HG02852 (cell line): ENCODE measurements at regions not wholly inside any gene's neighbourhood (a gene's known extent, or its start where the extent isn't known, plus 50 kb on each side); places are given as distances from the start of the nearest gene placed in this dataset.

Experiments
- ATAC-seq: cut with Tn5 transposase; IDR thresholded peaks from one replicate; pipeline ENCODE4 v1.9.1; 2021; ENCODE audit warnings: mild to moderate bottlenecking, moderate library complexity; ENCODE audit not compliant: unreplicated experiment

DNA sequence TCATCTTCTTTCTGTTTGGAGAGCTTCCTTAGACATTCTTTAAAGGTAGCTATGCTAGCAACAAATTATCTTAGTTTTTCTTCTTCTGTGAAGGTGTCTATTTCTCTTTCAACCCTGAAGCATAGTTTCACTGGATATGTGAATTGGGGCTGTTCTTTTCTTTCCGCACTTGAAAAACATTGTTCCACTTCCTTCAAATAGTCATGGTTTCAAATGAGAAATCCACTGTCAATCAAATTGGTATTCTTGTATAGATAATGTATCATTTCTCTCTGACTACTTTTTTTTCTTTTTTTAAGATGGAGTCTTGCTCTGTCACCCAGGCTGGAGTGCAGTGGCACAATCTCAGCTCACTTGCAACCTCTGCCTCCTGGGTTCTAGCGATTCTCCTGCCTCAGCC, 254.0 kb downstream of the ANAPC1 start:
- ATAC-seq: no peak

GRCh38 chr2:111632661-111633060, 251.3 kb downstream of the ANAPC1 start:
- no peak for ATAC-seq

DNA sequence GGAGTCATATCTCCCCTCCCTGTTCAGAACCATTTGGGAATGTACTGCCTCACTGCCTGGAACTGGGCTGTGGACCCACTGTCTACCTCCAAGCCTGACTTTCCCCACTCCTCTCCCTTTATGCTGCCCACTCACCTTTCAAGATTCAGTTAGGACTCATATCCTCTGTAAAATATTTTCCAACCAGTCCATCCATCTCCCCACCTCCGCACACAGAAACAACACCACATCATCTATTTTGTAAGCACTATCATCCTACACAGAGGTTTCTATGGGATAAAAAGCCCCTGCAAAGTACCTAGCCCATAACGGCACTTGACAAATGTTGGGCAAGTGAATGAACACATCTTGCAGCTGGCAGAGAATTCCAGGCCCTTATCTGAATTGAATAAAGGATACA, 250.8 kb downstream of the ANAPC1 start:
- no peak for ATAC-seq

DNA sequence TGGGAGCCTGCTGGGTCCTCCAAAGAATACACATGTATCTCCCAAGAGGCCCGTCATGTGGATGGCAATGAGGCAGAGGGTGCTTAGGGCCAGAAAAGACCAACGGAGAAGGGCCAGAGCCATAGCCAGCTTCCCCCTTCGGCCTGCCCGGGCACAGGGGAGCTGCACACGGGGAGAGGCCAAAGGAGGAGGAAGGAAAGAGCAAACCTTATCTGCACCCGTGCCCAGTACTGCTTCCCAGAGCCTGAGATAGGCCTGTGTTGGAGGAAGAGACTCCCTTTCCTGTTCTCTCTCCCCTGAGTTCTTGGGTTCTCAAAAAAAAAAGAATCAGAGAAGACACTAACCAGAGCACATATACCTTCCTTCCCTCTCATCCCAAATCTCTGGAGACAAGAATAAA, 250.3 kb downstream of the ANAPC1 start:
- no peak for ATAC-seq

GRCh38 chr2:111634050-111634794, 249.8 kb downstream of the ANAPC1 start:
- ATAC-seq: no peak

- ATAC-seq: no peak
Observed at GRCh38 chr2:111634995-111635538, 248.9 kb downstream of the ANAPC1 start.

- no peak for ATAC-seq
Observed at GRCh38 chr2:111636905-111637304, 247.1 kb downstream of the ANAPC1 start.

GRCh38 chr2:111638274-111638877, 245.6 kb downstream of the ANAPC1 start:
- ATAC-seq: no peak

DNA sequence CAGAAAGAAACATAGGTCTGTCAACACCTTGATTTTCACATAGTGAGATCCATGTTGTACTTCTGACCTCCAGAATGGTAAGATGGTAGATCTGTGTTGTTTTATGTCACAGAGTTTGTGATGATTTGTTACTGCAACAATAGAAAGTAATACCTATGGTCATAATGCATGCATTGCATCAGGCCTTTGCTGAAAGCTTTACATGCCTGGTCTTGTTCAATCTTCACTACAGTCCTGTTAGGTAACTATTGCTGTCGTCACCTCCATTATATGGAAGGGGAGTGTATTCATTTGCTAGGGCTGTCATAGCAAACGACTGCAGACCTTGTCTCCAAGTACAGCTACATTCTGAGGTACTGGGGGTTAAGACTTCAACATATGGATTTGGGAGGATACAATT, 243.5 kb downstream of the ANAPC1 start:
- no peak for ATAC-seq

GRCh38 chr2:111642586-111643327, 241.2 kb downstream of the ANAPC1 start:
- ATAC-seq: no peak

DNA sequence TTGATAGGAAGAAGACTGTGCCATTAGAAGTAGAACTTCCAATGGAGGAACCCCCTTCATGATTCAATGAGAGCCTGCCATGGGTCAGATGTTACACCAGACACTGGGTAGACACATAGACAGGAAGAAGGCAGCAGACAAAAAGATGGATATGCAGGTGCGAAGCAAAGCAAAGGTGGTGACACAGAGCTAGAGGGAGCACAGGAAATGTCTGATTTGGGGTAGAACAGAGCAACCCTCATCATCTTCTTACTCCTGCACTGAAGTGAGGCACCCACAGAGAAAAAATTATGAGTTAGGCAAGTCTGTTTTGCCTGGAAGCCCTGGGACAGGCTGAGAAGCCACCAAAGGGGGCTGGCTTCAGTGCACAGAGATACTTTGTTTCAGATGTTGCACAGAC, 240.2 kb downstream of the ANAPC1 start:
- no peak for ATAC-seq

- no peak for ATAC-seq
Observed at GRCh38 chr2:111647359-111647758, 236.6 kb downstream of the ANAPC1 start.

- ATAC-seq: no peak
Observed at GRCh38 chr2:111652038-111652437, 232.0 kb downstream of the ANAPC1 start.

- no peak for ATAC-seq
Observed at GRCh38 chr2:111652681-111653080, 231.3 kb downstream of the ANAPC1 start.

DNA sequence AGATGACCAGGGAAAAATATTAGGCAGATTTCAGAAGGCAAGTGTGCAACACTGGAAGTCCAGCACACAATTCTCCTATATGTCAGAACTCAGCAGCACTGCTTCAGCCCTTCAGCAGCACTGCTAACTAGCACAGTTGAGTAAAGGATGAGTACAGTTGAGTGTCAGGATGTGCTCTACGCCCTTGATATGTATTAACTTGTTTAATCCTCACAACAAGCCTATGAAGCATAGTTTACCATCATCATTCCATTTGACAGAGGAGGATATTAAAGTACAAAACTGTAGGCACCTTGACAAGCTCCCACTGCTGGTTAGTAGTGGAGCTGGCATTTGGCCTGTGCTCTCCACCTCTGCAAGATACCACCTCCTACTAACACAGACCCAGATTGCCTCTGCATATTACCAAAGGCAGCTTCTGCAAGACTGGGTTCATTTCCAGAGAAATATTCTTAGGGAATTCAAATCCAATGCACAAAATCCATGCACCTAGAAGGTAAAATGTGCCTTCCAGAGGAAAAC, 230.8 kb downstream of the ANAPC1 start:
- ATAC-seq: no peak

- ATAC-seq: no peak
Observed at GRCh38 chr2:111653913-111654312, 230.1 kb downstream of the ANAPC1 start.

GRCh38 chr2:111654829-111655228, 229.2 kb downstream of the ANAPC1 start:
- ATAC-seq: no peak

DNA sequence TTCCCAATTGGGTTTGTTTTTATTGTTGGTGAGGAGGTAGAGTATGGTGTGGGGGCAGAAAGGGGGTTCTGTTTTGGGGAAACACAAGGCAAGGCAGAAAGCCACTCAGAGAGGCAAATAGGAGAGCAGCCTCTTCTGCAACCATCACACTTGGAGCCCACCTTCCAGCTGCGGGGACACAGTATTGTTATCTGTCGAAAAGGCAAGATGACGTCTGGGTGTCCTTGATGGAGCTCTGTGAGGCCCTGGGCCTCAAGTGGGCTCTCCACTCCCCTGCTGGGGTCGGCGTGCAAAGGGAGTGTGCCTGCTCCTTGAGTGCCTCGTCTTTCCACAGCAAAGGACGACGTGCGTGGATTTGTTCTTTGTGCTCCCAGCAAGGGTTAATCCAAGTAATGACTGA, 227.6 kb downstream of the ANAPC1 start:
- ATAC-seq: no peak

- ATAC-seq: no peak
Observed at GRCh38 chr2:111656894-111657293, 227.1 kb downstream of the ANAPC1 start.

DNA sequence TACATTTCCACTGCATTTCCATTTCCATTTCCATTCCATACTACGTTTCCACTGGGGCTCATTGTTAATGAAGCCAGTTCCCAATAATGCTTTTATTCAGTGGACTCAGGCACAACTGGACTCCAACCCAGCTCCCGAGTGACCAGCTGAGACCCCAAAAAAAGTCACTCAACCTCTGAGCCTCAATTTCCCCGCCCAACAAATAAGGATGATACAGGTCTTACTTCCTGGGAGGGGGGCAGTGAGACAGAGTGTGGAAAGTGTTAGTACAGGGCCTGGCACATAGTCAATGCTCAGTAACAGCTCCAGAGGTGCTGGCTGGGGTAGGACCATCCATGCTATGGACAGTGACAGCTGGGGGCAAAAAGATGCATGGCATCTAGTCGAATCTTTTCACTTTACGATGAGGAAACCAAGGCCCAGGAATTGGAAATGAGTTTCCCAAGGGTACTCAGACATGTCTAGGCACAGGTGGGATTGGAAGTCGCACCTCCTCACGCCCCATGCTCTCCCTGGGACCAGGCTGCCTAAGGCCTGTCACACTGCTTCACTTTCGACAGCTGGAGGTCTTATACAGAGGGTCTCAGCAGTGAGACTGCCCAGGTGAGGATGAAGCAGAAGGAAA, 226.5 kb downstream of the ANAPC1 start:
- no peak for ATAC-seq
